T47D (cell line): ENCODE measurements at regions not wholly inside any gene's neighbourhood (a gene's known extent, or its start where the extent isn't known, plus 50 kb on each side); places are given as distances from the start of the nearest gene placed in this dataset.

ENCODE experiments used
- DNase-seq, 2 experiments: peaks; one replicate each; pipeline versions ENCODE4 v3.0.0 to v3.0.0-alpha.2; 2011 to 2012; ENCODE audit warnings: low read depth in 1 of 2, low spot score in 1 of 2
- JUND ChIP-seq: IDR thresholded peaks from 2 replicates; pipeline ENCODE4 v1.6.1; 2012; ENCODE audit warnings: low read depth
- in situ Hi-C: cut with HindIII; loops from 2 replicates; pipeline ENCODE4 v1.10.0; 2016; ENCODE audit warnings: low sequenced_read_pairs, low pct_unique_long_range_greater_than_20kb

- DNase-seq: no peak
- in situ Hi-C loops: no loop called here
- TF ChIP-seq JUND: no peak
Measured at GRCh38 chr1:164902491-164902890, 343.5 kb downstream of the PBX1 start.
